GM23338 (cell line): ENCODE measurements at regions not wholly inside any gene's neighbourhood (a gene's known extent, or its start where the extent isn't known, plus 50 kb on each side); places are given as distances from the start of the nearest gene placed in this dataset.

ENCODE experiments used
- EZH2 ChIP-seq: fragments of 200-600 bp; sonication (generic); IDR thresholded peaks from one replicate; pipeline ENCODE4 v1.8.0; 2017; ENCODE audit warnings: antibody characterized with exemption, mild to moderate bottlenecking, low read depth; ENCODE audit not compliant: unreplicated experiment
- EZH2phosphoT487 ChIP-seq: fragments of 200-600 bp; sonication (generic); IDR thresholded peaks from one replicate; pipeline ENCODE4 v1.8.1; 2018; ENCODE audit warnings: antibody characterized with exemption; ENCODE audit not compliant: unreplicated experiment
- JUNB ChIP-seq: IDR thresholded peaks from one replicate; pipeline ENCODE4 v1.6.1; 2016; ENCODE audit warnings: antibody characterized with exemption; ENCODE audit not compliant: unreplicated experiment
- STAT1 ChIP-seq: IDR thresholded peaks from one replicate; pipeline ENCODE4 v1.6.1; 2016; ENCODE audit warnings: antibody characterized with exemption; ENCODE audit not compliant: unreplicated experiment
- TF ChIP-seq, protein P1 (sequence below): fragments of 250-450 bp; sonication (Bioruptor Pico); IDR thresholded peaks from 2 replicates; pipeline ENCODE4 v1.5.0; 2020; ENCODE audit warnings: mild to moderate bottlenecking, moderate library complexity
- TF ChIP-seq, protein P2 (sequence below), 2 experiments: fragments of 200-600 bp in 1 of 2; sonication (generic) in 1 of 2; conservative IDR thresholded peaks; 2 replicates each; pipeline versions ENCODE4 v1.5.1 to v1.6.1; 2016 to 2017; ENCODE audit warnings: antibody characterized with exemption in 2 of 2, low read depth in 2 of 2, mild to moderate bottlenecking in 2 of 2, moderate library complexity in 1 of 2

DNA sequence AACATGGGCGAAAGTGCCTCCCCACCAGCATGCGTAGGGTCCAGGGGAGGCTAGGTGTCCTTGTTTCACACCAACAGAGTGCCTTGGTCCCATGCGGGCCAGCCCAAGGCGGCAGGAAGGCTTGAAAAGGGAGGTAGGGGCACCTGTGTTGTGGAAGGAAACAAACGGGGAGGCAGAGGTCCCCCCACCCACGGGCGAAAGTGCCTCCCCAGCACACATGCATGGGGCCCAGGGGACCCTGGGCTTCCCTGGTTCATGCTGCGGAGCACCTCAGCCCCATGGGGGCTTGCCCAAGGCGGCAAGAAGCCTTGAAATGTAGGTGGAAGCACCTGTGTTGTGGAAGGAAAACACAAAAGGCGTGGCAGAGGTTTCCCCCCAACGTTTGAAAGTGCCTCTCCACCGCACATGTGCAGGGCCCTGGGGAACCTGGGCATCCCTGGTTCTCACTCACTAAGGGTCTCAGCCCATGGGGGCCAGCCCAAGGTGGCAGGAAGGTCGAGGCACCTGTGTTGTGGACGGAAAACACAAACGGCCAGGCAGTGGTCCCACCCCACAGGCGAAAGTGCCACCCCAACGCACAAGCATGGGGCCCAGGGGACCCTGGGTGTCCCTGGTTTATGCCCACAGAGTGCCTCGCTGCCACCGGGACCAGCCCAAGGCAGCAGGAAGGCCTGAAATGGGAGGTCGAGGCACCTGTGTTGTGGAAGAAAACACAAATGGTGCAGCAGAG lies 374.7 kb downstream of the ALG10 start (continued):
- TF ChIP-seq, protein P1, sequence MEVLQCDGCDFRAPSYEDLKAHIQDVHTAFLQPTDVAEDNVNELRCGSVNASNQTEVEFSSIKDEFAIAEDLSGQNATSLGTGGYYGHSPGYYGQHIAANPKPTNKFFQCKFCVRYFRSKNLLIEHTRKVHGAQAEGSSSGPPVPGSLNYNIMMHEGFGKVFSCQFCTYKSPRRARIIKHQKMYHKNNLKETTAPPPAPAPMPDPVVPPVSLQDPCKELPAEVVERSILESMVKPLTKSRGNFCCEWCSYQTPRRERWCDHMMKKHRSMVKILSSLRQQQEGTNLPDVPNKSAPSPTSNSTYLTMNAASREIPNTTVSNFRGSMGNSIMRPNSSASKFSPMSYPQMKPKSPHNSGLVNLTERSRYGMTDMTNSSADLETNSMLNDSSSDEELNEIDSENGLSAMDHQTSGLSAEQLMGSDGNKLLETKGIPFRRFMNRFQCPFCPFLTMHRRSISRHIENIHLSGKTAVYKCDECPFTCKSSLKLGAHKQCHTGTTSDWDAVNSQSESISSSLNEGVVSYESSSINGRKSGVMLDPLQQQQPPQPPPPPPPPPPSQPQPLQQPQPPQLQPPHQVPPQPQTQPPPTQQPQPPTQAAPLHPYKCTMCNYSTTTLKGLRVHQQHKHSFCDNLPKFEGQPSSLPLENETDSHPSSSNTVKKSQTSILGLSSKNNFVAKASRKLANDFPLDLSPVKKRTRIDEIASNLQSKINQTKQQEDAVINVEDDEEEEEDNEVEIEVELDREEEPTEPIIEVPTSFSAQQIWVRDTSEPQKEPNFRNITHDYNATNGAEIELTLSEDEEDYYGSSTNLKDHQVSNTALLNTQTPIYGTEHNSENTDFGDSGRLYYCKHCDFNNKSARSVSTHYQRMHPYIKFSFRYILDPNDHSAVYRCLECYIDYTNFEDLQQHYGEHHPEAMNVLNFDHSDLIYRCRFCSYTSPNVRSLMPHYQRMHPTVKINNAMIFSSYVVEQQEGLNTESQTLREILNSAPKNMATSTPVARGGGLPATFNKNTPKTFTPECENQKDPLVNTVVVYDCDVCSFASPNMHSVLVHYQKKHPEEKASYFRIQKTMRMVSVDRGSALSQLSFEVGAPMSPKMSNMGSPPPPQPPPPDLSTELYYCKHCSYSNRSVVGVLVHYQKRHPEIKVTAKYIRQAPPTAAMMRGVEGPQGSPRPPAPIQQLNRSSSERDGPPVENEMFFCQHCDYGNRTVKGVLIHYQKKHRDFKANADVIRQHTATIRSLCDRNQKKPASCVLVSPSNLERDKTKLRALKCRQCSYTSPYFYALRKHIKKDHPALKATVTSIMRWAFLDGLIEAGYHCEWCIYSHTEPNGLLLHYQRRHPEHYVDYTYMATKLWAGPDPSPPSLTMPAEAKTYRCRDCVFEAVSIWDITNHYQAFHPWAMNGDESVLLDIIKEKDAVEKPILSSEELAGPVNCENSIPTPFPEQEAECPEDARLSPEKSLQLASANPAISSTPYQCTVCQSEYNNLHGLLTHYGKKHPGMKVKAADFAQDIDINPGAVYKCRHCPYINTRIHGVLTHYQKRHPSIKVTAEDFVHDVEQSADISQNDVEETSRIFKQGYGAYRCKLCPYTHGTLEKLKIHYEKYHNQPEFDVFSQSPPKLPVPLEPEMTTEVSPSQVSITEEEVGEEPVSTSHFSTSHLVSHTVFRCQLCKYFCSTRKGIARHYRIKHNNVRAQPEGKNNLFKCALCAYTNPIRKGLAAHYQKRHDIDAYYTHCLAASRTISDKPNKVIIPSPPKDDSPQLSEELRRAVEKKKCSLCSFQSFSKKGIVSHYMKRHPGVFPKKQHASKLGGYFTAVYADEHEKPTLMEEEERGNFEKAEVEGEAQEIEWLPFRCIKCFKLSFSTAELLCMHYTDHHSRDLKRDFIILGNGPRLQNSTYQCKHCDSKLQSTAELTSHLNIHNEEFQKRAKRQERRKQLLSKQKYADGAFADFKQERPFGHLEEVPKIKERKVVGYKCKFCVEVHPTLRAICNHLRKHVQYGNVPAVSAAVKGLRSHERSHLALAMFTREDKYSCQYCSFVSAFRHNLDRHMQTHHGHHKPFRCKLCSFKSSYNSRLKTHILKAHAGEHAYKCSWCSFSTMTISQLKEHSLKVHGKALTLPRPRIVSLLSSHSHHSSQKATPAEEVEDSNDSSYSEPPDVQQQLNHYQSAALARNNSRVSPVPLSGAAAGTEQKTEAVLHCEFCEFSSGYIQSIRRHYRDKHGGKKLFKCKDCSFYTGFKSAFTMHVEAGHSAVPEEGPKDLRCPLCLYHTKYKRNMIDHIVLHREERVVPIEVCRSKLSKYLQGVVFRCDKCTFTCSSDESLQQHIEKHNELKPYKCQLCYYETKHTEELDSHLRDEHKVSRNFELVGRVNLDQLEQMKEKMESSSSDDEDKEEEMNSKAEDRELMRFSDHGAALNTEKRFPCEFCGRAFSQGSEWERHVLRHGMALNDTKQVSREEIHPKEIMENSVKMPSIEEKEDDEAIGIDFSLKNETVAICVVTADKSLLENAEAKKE (CRISPR knock-in tag), result no peak
- TF ChIP-seq STAT1 (no peak), JUNB (no peak), EZH2phosphoT487 (no peak), EZH2 (no peak)
- TF ChIP-seq, protein P2, sequence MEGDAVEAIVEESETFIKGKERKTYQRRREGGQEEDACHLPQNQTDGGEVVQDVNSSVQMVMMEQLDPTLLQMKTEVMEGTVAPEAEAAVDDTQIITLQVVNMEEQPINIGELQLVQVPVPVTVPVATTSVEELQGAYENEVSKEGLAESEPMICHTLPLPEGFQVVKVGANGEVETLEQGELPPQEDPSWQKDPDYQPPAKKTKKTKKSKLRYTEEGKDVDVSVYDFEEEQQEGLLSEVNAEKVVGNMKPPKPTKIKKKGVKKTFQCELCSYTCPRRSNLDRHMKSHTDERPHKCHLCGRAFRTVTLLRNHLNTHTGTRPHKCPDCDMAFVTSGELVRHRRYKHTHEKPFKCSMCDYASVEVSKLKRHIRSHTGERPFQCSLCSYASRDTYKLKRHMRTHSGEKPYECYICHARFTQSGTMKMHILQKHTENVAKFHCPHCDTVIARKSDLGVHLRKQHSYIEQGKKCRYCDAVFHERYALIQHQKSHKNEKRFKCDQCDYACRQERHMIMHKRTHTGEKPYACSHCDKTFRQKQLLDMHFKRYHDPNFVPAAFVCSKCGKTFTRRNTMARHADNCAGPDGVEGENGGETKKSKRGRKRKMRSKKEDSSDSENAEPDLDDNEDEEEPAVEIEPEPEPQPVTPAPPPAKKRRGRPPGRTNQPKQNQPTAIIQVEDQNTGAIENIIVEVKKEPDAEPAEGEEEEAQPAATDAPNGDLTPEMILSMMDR (conservative IDR thresholded peaks at IDR 0.05; ENCODE audit: low read depth in 2 of 2), result no peak
